Trophoblast cell (in vitro differentiated cells and primary cell): ENCODE measurements at regions not wholly inside any gene's neighbourhood (a gene's known extent, or its start where the extent isn't known, plus 50 kb on each side); places are given as distances from the start of the nearest gene placed in this dataset.
"Not testable (repeated sequence)": the region's sequence is repeated elsewhere in the genome, so short reads cannot be mapped to it uniquely, and the experiment has no call there.

Experiments
- DNase-seq, 2 donors: peaks; one replicate each; pipeline ENCODE4 v3.0.0-alpha.2; 2016
- H2AFZ ChIP-seq: 2 replicates; pipeline ENCODE4 v1.6.1; 2013; ENCODE audit warnings: low read length, moderate library complexity, mild to moderate bottlenecking; ENCODE audit not compliant: insufficient read depth, poor library complexity
- H2AK5ac ChIP-seq: 2 replicates; pipeline ENCODE4 v1.6.1; 2013; ENCODE audit warnings: mild to moderate bottlenecking, low read length
- H2BK120ac ChIP-seq: 2 replicates; pipeline ENCODE4 v1.6.1; 2013; ENCODE audit warnings: low read length, mild to moderate bottlenecking, moderate library complexity; ENCODE audit not compliant: insufficient read depth, poor library complexity
- H2BK12ac ChIP-seq: 2 replicates; pipeline ENCODE4 v1.6.1; 2013; ENCODE audit warnings: mild to moderate bottlenecking, low read length, moderate library complexity
- H2BK5ac ChIP-seq: 2 replicates; pipeline ENCODE4 v1.6.1; 2013; ENCODE audit warnings: low read length, low read depth, moderate library complexity, mild to moderate bottlenecking; ENCODE audit not compliant: poor library complexity
- H3K14ac ChIP-seq: 2 replicates; pipeline ENCODE4 v1.6.1; 2013; ENCODE audit warnings: mild to moderate bottlenecking, low read length
- H3K18ac ChIP-seq: 2 replicates; pipeline ENCODE4 v1.6.1; 2013; ENCODE audit warnings: mild to moderate bottlenecking, low read length
- H3K23ac ChIP-seq: 2 replicates; pipeline ENCODE4 v1.6.1; 2013; ENCODE audit warnings: low read length
- H3K27ac ChIP-seq: 2 replicates; pipeline ENCODE4 v1.5.1; 2013; ENCODE audit warnings: low read depth, mild to moderate bottlenecking, inconsistent platforms, low read length, moderate library complexity
- H3K27me3 ChIP-seq: 2 replicates; pipeline ENCODE4 v1.6.1; 2013; ENCODE audit warnings: inconsistent platforms, mild to moderate bottlenecking, low read length, moderate library complexity; ENCODE audit not compliant: insufficient read depth
- H3K36me3 ChIP-seq, 2 experiments: 1 replicate in 1 of 2; 2 replicates in 1 of 2; pipeline ENCODE4 v1.6.1; 2013; ENCODE audit warnings: low read length in 2 of 2, mild to moderate bottlenecking in 2 of 2, moderate library complexity in 1 of 2; ENCODE audit not compliant: insufficient read depth in 2 of 2, control insufficient read depth in 1 of 2
- H3K4ac ChIP-seq: 2 replicates; pipeline ENCODE4 v1.6.1; 2013; ENCODE audit warnings: low read depth, mild to moderate bottlenecking, low read length, moderate library complexity
- H3K4me1 ChIP-seq, 2 experiments: 1 replicate in 1 of 2; 2 replicates in 1 of 2; pipeline ENCODE4 v1.6.1; 2013; ENCODE audit warnings: low read length in 2 of 2, mild to moderate bottlenecking in 2 of 2, moderate library complexity in 1 of 2; ENCODE audit not compliant: insufficient read depth in 2 of 2, control insufficient read depth in 1 of 2
- H3K4me2 ChIP-seq: 2 replicates; pipeline ENCODE4 v1.6.1; 2013; ENCODE audit warnings: inconsistent platforms, mild to moderate bottlenecking, low read length, moderate library complexity
- H3K4me3 ChIP-seq: 2 replicates; pipeline ENCODE4 v1.5.1; 2013; ENCODE audit warnings: mild to moderate bottlenecking, low read depth, low read length, inconsistent platforms
- H3K79me1 ChIP-seq: one replicate; pipeline ENCODE4 v1.6.1; 2013; ENCODE audit warnings: low read length
- H3K79me2 ChIP-seq: 2 replicates; pipeline ENCODE4 v1.6.1; 2013; ENCODE audit warnings: low read length, mild to moderate bottlenecking; ENCODE audit not compliant: control insufficient read depth, insufficient read depth, poor library complexity
- H3K9ac ChIP-seq: 2 replicates; pipeline ENCODE4 v1.6.1; 2013; ENCODE audit warnings: mild to moderate bottlenecking, low read length
- H3K9me3 ChIP-seq: 2 replicates; pipeline ENCODE4 v1.6.1; 2013; ENCODE audit warnings: low read depth, mild to moderate bottlenecking, control low read depth, inconsistent platforms, low read length; ENCODE audit not compliant: insufficient read depth
- H4K12ac ChIP-seq: 2 replicates; pipeline ENCODE4 v1.6.1; 2013; ENCODE audit warnings: low read depth, mild to moderate bottlenecking, low read length, moderate library complexity
- H4K8ac ChIP-seq: 2 replicates; pipeline ENCODE4 v1.6.1; 2013; ENCODE audit warnings: low read depth, mild to moderate bottlenecking, low read length, moderate library complexity
- H4K91ac ChIP-seq: one replicate; pipeline ENCODE4 v1.6.1; 2013; ENCODE audit warnings: low read depth, mild to moderate bottlenecking, low read length, moderate library complexity
- WGBS: extraction: QIAGEN DNeasy Blood & Tissue Kit; methylation state at CpG from one replicate; pipeline ENCODE4 v1.1.7; 2013; ENCODE audit warnings: missing lambda C conversion rate; ENCODE audit not compliant: insufficient read length, insufficient coverage; ENCODE audit errors: extremely low coverage; 5-methylcytosine and 5-hydroxymethylcytosine counted together

GRCh38 chr2:89863209-89863608, 1171.7 kb downstream of the RPIA start:
- not testable (repeated sequence) for H2BK12ac ChIP-seq, H2AK5ac ChIP-seq, H3K9me3 ChIP-seq, H3K23ac ChIP-seq, H2BK120ac ChIP-seq, H4K8ac ChIP-seq, H2BK5ac ChIP-seq, H2AFZ ChIP-seq, H3K4ac ChIP-seq, H3K14ac ChIP-seq, DNase-seq, H3K27me3 ChIP-seq, H3K36me3 ChIP-seq, H3K79me1 ChIP-seq, H4K12ac ChIP-seq, H3K4me1 ChIP-seq, H3K4me3 ChIP-seq, H3K18ac ChIP-seq, H4K91ac ChIP-seq, H3K27ac ChIP-seq, H3K4me2 ChIP-seq, H3K9ac ChIP-seq, H3K79me2 ChIP-seq
- no CpG with 5 or more reads among the region's 6 CpGs for WGBS

- H3K27me3 ChIP-seq, H3K36me3 ChIP-seq, H3K79me2 ChIP-seq, H3K9me3 ChIP-seq, H3K9ac ChIP-seq, H4K8ac ChIP-seq, H3K4me3 ChIP-seq, H2BK12ac ChIP-seq, H3K27ac ChIP-seq, H3K23ac ChIP-seq, H3K4me1 ChIP-seq, H3K4ac ChIP-seq, H3K79me1 ChIP-seq, H2BK5ac ChIP-seq, H4K12ac ChIP-seq, H4K91ac ChIP-seq, H3K14ac ChIP-seq, H2AK5ac ChIP-seq, H3K4me2 ChIP-seq, H3K18ac ChIP-seq, H2AFZ ChIP-seq, H2BK120ac ChIP-seq, DNase-seq: not testable (repeated sequence)
- no CpG with 5 or more reads among the region's 9 CpGs for WGBS
These were observed 1183.5 kb downstream of the RPIA start for GRCh38 chr2:89874810-89875595.

GRCh38 chr2:89876445-89876844, 1185.0 kb downstream of the RPIA start:
- not testable (repeated sequence) for H3K14ac ChIP-seq, H3K9me3 ChIP-seq, H2BK120ac ChIP-seq, H3K18ac ChIP-seq, H3K79me1 ChIP-seq, H4K91ac ChIP-seq, H3K4me1 ChIP-seq, DNase-seq, H3K36me3 ChIP-seq, H3K27ac ChIP-seq, H2BK5ac ChIP-seq, H3K4me3 ChIP-seq, H3K79me2 ChIP-seq, H4K8ac ChIP-seq, H3K4ac ChIP-seq, H4K12ac ChIP-seq, H3K23ac ChIP-seq, H3K27me3 ChIP-seq, H2AK5ac ChIP-seq, H3K4me2 ChIP-seq, H2AFZ ChIP-seq, H3K9ac ChIP-seq, H2BK12ac ChIP-seq
- WGBS = no CpG with 5 or more reads among the region's 1 CpG

GRCh38 chr2:89876878-89877277, 1185.4 kb downstream of the RPIA start:
- H3K14ac ChIP-seq, H3K27ac ChIP-seq, H2BK12ac ChIP-seq, H3K4me3 ChIP-seq, H3K18ac ChIP-seq, H3K9ac ChIP-seq, H3K4ac ChIP-seq, H4K12ac ChIP-seq, H2AFZ ChIP-seq, H2BK120ac ChIP-seq, H3K79me1 ChIP-seq, H3K4me2 ChIP-seq, H3K23ac ChIP-seq, H3K27me3 ChIP-seq, H2AK5ac ChIP-seq, DNase-seq, H3K4me1 ChIP-seq, H3K9me3 ChIP-seq, H2BK5ac ChIP-seq, H3K79me2 ChIP-seq, H3K36me3 ChIP-seq, H4K91ac ChIP-seq, H4K8ac ChIP-seq: not testable (repeated sequence)
- WGBS = no CpG with 5 or more reads among the region's 6 CpGs
